ENCODE measurements at regions not wholly inside any gene's neighbourhood (a gene's known extent, or its start where the extent isn't known, plus 50 kb on each side); places are given as distances from the start of the nearest gene placed in this dataset.
A peak's percentile ranks its signal among the peaks of the same experiment; 100 is the strongest.

DNA sequence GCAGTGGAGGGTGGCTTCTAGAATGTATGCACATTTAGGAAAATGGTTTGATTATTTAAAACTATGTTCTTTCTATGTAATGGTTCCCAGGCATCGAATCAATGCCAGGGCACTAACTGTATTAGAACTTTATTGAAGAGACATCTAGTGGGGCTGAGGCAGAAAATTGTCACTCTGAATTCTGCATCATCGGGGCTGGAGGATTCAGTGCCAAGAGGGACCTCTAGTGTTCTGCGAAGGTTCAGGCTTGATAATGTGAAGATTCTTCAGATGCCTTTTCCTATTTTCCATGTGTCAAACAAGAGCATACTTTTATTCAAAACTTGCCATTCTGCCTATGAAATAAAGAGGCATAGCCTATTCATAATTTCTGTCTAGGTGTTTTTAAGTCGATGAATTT is 146.3 kb downstream of the CAND1 start:
- DNase-seq (ENCODE audit: low spot score) = no peak

DNA sequence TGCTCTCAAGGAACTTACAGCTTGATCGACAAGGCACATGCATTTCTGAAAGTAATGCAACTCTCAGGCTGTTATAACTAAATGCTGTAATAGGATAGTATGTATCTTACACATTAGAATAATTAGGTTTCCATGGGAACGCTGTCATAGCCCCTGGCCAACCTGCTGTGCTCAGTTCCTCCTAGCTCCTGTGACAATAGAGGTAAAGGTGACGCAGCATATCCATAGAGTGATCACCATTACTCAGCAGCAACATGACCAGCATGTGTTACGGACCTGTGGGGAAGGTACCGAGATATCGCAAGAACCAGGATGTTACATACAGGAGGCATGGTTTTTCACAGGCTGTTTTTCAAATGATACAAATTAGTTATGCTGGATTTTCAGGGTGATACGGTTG is 150.7 kb downstream of the CAND1 start:
- WGBS = 87% methylated on average over 7 of the region's 7 CpGs

More for the DNA sequence above, 146.3 kb downstream of the CAND1 start:
- peaks cover 0 to 16% (median 13%) of the 10 kb centered on the region in 4 donors for H3K4me1 ChIP-seq (ENCODE audit: control insufficient read depth in 4 of 4, insufficient read depth in 4 of 4, low read length in 3 of 4)
- H3K27me3 ChIP-seq (ENCODE audit: control insufficient read depth in 4 of 4, insufficient read depth in 4 of 4, low read length in 3 of 4) = no peaks in the 10 kb centered on the region
- no peak overlapping the region for H3K4me3 ChIP-seq (ENCODE audit: low read depth in 1 of 3, low read length in 3 of 3)
- WGBS = 39% methylated on average over 4 of the region's 4 CpGs
- TF ChIP-seq HNF4G (IDR thresholded peaks at IDR 0.05) = no peak
- TF ChIP-seq GABPA (IDR thresholded peaks at IDR 0.05 in 1 of 2, conservative IDR thresholded peaks at IDR 0.05 in 1 of 2) = no peak
- TF ChIP-seq, protein P1, sequence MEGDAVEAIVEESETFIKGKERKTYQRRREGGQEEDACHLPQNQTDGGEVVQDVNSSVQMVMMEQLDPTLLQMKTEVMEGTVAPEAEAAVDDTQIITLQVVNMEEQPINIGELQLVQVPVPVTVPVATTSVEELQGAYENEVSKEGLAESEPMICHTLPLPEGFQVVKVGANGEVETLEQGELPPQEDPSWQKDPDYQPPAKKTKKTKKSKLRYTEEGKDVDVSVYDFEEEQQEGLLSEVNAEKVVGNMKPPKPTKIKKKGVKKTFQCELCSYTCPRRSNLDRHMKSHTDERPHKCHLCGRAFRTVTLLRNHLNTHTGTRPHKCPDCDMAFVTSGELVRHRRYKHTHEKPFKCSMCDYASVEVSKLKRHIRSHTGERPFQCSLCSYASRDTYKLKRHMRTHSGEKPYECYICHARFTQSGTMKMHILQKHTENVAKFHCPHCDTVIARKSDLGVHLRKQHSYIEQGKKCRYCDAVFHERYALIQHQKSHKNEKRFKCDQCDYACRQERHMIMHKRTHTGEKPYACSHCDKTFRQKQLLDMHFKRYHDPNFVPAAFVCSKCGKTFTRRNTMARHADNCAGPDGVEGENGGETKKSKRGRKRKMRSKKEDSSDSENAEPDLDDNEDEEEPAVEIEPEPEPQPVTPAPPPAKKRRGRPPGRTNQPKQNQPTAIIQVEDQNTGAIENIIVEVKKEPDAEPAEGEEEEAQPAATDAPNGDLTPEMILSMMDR (IDR thresholded peaks at IDR 0.05; ENCODE audit: low read depth, low read length, missing input control) = peak; percentile 33
- TF ChIP-seq RAD21 (IDR thresholded peaks at IDR 0.05) = peak; percentile 69 to 82
- no peak overlapping the region for H3K9ac ChIP-seq (ENCODE audit: low read depth in 1 of 2, low read length in 2 of 2)
- no peaks in the 10 kb centered on the region for H3K9me3 ChIP-seq (ENCODE audit: control insufficient read depth in 4 of 4, low read length in 3 of 4)
- H3K27ac ChIP-seq (ENCODE audit: low read depth in 1 of 2, low read length in 2 of 2) = no peak overlapping the region
- H3K36me3 ChIP-seq (ENCODE audit: control insufficient read depth in 4 of 4, insufficient read depth in 3 of 4, low read depth in 1 of 4, low read length in 3 of 4) = no peaks in the 10 kb centered on the region

DNA sequence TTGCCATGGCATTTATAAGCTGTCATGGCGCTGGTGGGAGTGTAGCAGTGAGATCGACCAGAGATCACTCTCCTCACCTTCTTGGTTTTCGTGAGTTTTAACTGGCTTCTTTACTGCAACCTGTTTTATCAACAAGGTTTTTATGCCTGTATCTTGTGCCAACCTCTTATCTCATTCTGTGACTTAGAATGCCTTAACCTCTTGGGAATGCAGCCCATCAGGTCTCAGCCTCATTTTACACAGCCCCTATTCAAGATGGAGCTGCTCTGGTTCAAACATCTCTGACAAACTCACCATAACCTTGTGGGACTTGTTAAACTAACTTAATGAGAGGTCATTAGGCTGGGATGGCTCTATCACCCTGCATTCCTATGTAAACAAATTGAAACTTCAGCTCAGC is 151.3 kb downstream of the CAND1 start:
- 88% methylated on average over 3 of the region's 3 CpGs for WGBS
- DNase-seq (ENCODE audit: low spot score) = no peak
- H3K27me3 ChIP-seq (ENCODE audit: control insufficient read depth in 4 of 4, insufficient read depth in 4 of 4, low read length in 3 of 4) = no peaks in the 10 kb centered on the region
- H3K9me3 ChIP-seq (ENCODE audit: control insufficient read depth in 4 of 4, low read length in 3 of 4) = no peaks in the 10 kb centered on the region
- H3K4me3 ChIP-seq (ENCODE audit: low read depth in 1 of 3, low read length in 3 of 3) = no peak overlapping the region
- H3K27ac ChIP-seq (ENCODE audit: low read depth in 1 of 2, low read length in 2 of 2) = no peak overlapping the region
- no peaks in the 10 kb centered on the region for H3K36me3 ChIP-seq (ENCODE audit: control insufficient read depth in 4 of 4, insufficient read depth in 3 of 4, low read depth in 1 of 4, low read length in 3 of 4)
- H3K9ac ChIP-seq (ENCODE audit: low read depth in 1 of 2, low read length in 2 of 2) = no peak overlapping the region
- no peaks in the 10 kb centered on the region for H3K4me1 ChIP-seq (ENCODE audit: control insufficient read depth in 4 of 4, insufficient read depth in 4 of 4, low read length in 3 of 4)
- no peak for TF ChIP-seq NR2F2 (IDR thresholded peaks at IDR 0.05)
- no peak for TF ChIP-seq RAD21 (IDR thresholded peaks at IDR 0.05)
- TF ChIP-seq, protein P2, sequence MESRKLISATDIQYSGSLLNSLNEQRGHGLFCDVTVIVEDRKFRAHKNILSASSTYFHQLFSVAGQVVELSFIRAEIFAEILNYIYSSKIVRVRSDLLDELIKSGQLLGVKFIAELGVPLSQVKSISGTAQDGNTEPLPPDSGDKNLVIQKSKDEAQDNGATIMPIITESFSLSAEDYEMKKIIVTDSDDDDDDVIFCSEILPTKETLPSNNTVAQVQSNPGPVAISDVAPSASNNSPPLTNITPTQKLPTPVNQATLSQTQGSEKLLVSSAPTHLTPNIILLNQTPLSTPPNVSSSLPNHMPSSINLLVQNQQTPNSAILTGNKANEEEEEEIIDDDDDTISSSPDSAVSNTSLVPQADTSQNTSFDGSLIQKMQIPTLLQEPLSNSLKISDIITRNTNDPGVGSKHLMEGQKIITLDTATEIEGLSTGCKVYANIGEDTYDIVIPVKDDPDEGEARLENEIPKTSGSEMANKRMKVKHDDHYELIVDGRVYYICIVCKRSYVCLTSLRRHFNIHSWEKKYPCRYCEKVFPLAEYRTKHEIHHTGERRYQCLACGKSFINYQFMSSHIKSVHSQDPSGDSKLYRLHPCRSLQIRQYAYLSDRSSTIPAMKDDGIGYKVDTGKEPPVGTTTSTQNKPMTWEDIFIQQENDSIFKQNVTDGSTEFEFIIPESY (IDR thresholded peaks at IDR 0.05) = no peak
- no peak for TF ChIP-seq EGR1 (IDR thresholded peaks at IDR 0.05; ENCODE audit: low read depth in 2 of 2)
- TF ChIP-seq JUND (IDR thresholded peaks at IDR 0.05) = no peak
- TF ChIP-seq TAF1 (conservative IDR thresholded peaks at IDR 0.05) = no peak
- no peak for TF ChIP-seq RXRA (IDR thresholded peaks at IDR 0.05)

More for the DNA sequence above, 150.7 kb downstream of the CAND1 start:
- H3K36me3 ChIP-seq (ENCODE audit: control insufficient read depth in 4 of 4, insufficient read depth in 3 of 4, low read depth in 1 of 4, low read length in 3 of 4) = no peaks in the 10 kb centered on the region
- no peak overlapping the region for H3K27ac ChIP-seq (ENCODE audit: low read depth in 1 of 2, low read length in 2 of 2)
- no peak overlapping the region for H3K4me3 ChIP-seq (ENCODE audit: low read depth in 1 of 3, low read length in 3 of 3)
- no peak overlapping the region for H3K9ac ChIP-seq (ENCODE audit: low read depth in 1 of 2, low read length in 2 of 2)
- no peak for DNase-seq (ENCODE audit: low spot score)
- H3K4me1 ChIP-seq (ENCODE audit: control insufficient read depth in 4 of 4, insufficient read depth in 4 of 4, low read length in 3 of 4) = no peaks in the 10 kb centered on the region
- no peaks in the 10 kb centered on the region for H3K9me3 ChIP-seq (ENCODE audit: control insufficient read depth in 4 of 4, low read length in 3 of 4)
- TF ChIP-seq EGR1 (IDR thresholded peaks at IDR 0.05; ENCODE audit: low read depth in 2 of 2) (no peak), FOXA2 (IDR thresholded peaks at IDR 0.05) (no peak), TAF1 (conservative IDR thresholded peaks at IDR 0.05) (no peak), HNF4G (IDR thresholded peaks at IDR 0.05) (no peak), YY1 (IDR thresholded peaks at IDR 0.05) (no peak), SP1 (IDR thresholded peaks at IDR 0.05) (no peak)
- TF ChIP-seq, protein P3, sequence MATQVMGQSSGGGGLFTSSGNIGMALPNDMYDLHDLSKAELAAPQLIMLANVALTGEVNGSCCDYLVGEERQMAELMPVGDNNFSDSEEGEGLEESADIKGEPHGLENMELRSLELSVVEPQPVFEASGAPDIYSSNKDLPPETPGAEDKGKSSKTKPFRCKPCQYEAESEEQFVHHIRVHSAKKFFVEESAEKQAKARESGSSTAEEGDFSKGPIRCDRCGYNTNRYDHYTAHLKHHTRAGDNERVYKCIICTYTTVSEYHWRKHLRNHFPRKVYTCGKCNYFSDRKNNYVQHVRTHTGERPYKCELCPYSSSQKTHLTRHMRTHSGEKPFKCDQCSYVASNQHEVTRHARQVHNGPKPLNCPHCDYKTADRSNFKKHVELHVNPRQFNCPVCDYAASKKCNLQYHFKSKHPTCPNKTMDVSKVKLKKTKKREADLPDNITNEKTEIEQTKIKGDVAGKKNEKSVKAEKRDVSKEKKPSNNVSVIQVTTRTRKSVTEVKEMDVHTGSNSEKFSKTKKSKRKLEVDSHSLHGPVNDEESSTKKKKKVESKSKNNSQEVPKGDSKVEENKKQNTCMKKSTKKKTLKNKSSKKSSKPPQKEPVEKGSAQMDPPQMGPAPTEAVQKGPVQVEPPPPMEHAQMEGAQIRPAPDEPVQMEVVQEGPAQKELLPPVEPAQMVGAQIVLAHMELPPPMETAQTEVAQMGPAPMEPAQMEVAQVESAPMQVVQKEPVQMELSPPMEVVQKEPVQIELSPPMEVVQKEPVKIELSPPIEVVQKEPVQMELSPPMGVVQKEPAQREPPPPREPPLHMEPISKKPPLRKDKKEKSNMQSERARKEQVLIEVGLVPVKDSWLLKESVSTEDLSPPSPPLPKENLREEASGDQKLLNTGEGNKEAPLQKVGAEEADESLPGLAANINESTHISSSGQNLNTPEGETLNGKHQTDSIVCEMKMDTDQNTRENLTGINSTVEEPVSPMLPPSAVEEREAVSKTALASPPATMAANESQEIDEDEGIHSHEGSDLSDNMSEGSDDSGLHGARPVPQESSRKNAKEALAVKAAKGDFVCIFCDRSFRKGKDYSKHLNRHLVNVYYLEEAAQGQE (IDR thresholded peaks at IDR 0.05) = no peak
- H3K27me3 ChIP-seq (ENCODE audit: control insufficient read depth in 4 of 4, insufficient read depth in 4 of 4, low read length in 3 of 4) = no peaks in the 10 kb centered on the region
